ENCODE measurements at regions not wholly inside any gene's neighbourhood (a gene's known extent, or its start where the extent isn't known, plus 50 kb on each side); places are given as distances from the start of the nearest gene placed in this dataset.

DNA sequence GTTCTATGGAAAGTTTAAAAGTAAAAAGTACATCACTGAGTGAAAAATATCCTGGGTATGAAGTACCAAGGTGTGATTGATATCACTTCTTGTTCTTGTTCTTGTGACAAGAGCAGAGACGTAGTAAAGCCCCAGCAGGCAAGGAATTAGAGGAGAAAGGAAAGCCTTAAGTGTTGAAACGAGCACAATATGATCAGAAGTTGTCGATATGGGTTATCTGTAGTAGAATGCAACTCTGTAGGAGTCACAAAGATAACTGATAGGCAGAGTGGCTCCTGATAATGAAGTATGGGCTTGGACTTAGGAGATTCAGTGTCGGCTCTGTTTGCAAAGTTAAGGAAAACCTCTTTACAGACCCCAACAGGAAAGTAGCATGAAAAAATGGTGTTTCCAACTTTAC, 1179.1 kb downstream of the DTWD2 start:
- Histone ChIP-seq H3K27ac (ENCODE audit: low read depth, low read length) (no peak overlapping the region), H3K27me3 (ENCODE audit: control insufficient read depth, insufficient read depth, low read length) (no peaks in the 10 kb centered on the region), H3K4me1 (ENCODE audit: control insufficient read depth, insufficient read depth, low read length) (peaks cover 3% of the 10 kb centered on the region; the same call in 1 of the 2 replicates), H3K9ac (ENCODE audit: low read length) (peak overlapping the region; percentile 39), H3K36me3 (ENCODE audit: control insufficient read depth, insufficient read depth, low read length) (no peaks in the 10 kb centered on the region), H3K9me3 (ENCODE audit: control insufficient read depth, insufficient read depth, low read depth, low read length) (no peaks in the 10 kb centered on the region), H3K4me3 (ENCODE audit: low read depth, low read length) (no peak overlapping the region)

DNA sequence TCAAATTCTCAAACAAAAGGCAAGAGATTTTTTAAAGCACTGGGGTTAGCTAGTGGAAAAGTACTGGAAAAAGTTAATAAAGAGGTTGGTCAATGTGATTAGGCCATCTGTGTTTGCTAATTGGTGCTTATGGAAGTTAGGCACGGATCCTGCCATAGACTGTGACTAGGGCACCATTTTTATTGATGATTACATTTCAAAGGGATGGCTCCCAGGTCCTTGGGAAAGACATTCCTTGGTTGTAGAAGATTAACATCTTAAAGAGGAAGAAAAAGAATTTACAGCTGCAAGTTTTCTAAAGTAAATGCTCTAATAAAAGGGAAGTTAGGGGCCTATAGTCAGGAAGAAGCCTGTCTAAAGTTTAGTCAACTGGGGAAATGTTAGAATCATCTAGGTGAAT, 1183.3 kb downstream of the DTWD2 start:
- peaks cover 3% of the 10 kb centered on the region; the same call in 1 of the 2 replicates for H3K4me1 ChIP-seq (ENCODE audit: control insufficient read depth, insufficient read depth, low read length)
- no peak overlapping the region for H3K27ac ChIP-seq (ENCODE audit: low read depth, low read length)
- no peaks in the 10 kb centered on the region for H3K27me3 ChIP-seq (ENCODE audit: control insufficient read depth, insufficient read depth, low read length)
- no peak overlapping the region for H3K9ac ChIP-seq (ENCODE audit: low read length)
- no peaks in the 10 kb centered on the region for H3K36me3 ChIP-seq (ENCODE audit: control insufficient read depth, insufficient read depth, low read length)
- no peak overlapping the region for H3K4me3 ChIP-seq (ENCODE audit: low read depth, low read length)
- no peaks in the 10 kb centered on the region for H3K9me3 ChIP-seq (ENCODE audit: control insufficient read depth, insufficient read depth, low read depth, low read length)

- Histone ChIP-seq H3K9ac (ENCODE audit: low read length) (no peak overlapping the region), H3K9me3 (ENCODE audit: control insufficient read depth, insufficient read depth, low read depth, low read length) (no peaks in the 10 kb centered on the region), H3K27ac (ENCODE audit: low read depth, low read length) (no peak overlapping the region), H3K27me3 (ENCODE audit: control insufficient read depth, insufficient read depth, low read length) (no peaks in the 10 kb centered on the region), H3K4me1 (ENCODE audit: control insufficient read depth, insufficient read depth, low read length) (peaks cover 3% of the 10 kb centered on the region; the same call in 1 of the 2 replicates), H3K36me3 (ENCODE audit: control insufficient read depth, insufficient read depth, low read length) (no peaks in the 10 kb centered on the region), H3K4me3 (ENCODE audit: low read depth, low read length) (no peak overlapping the region)
Measured at GRCh38 chr5:117803533-117803932, 1184.8 kb downstream of the DTWD2 start.

GRCh38 chr5:117801583-117801982, 1186.8 kb downstream of the DTWD2 start:
- H3K9me3 ChIP-seq (ENCODE audit: control insufficient read depth, insufficient read depth, low read depth, low read length) = no peaks in the 10 kb centered on the region
- H3K36me3 ChIP-seq (ENCODE audit: control insufficient read depth, insufficient read depth, low read length) = no peaks in the 10 kb centered on the region
- H3K27ac ChIP-seq (ENCODE audit: low read depth, low read length) = no peak overlapping the region
- H3K4me3 ChIP-seq (ENCODE audit: low read depth, low read length) = no peak overlapping the region
- peaks cover 3% of the 10 kb centered on the region; the same call in 1 of the 2 replicates for H3K4me1 ChIP-seq (ENCODE audit: control insufficient read depth, insufficient read depth, low read length)
- H3K9ac ChIP-seq (ENCODE audit: low read length) = no peak overlapping the region
- no peaks in the 10 kb centered on the region for H3K27me3 ChIP-seq (ENCODE audit: control insufficient read depth, insufficient read depth, low read length)

DNA sequence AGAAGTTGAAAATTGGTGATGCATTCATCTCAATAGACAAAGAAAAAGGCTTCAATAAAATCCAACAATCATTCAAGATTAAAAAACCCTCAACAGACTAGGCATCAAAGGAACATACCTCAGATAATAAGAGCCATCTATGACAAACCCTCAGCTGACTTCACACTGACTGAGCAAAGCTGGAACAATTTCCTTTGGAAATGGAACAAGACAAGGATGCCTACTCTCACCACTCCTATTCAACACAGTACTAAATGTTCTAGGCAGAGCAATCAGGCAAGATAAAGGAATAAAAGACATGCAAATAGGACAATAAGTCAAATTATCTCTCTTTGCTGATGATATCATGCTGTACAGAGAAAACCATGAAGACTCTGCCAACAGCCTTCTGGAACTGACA, 1188.1 kb downstream of the DTWD2 start:
- H3K4me1 ChIP-seq (ENCODE audit: control insufficient read depth, insufficient read depth, low read length) = peaks cover 2% of the 10 kb centered on the region; the same call in 1 of the 2 replicates
- H3K9me3 ChIP-seq (ENCODE audit: control insufficient read depth, insufficient read depth, low read depth, low read length) = no peaks in the 10 kb centered on the region
- H3K27me3 ChIP-seq (ENCODE audit: control insufficient read depth, insufficient read depth, low read length) = no peaks in the 10 kb centered on the region
- H3K9ac ChIP-seq (ENCODE audit: low read length) = no peak overlapping the region
- no peak overlapping the region for H3K27ac ChIP-seq (ENCODE audit: low read depth, low read length)
- no peaks in the 10 kb centered on the region for H3K36me3 ChIP-seq (ENCODE audit: control insufficient read depth, insufficient read depth, low read length)
- no peak overlapping the region for H3K4me3 ChIP-seq (ENCODE audit: low read depth, low read length)

DNA sequence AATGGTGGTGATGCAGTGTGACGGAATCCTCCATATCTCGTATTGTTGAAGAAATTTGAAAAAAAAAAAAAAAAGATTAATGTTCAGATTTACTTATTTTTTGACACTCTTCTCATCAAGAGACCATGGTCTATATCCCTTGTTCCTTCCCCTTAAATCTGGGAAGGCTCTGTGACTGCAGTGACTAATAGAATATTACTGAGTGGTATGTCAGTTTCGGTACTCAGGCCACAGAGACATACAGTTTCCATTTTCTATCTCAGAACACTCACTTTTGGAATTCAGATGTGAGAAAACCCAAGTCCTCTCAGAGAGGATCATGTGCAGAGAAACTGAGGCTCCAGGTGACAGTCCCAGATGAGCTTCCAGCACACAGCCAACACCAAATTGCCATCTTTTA, 1193.5 kb downstream of the DTWD2 start:
- no peaks in the 10 kb centered on the region for H3K36me3 ChIP-seq (ENCODE audit: control insufficient read depth, insufficient read depth, low read length)
- no peak overlapping the region for H3K9ac ChIP-seq (ENCODE audit: low read length)
- no peaks in the 10 kb centered on the region for H3K4me1 ChIP-seq (ENCODE audit: control insufficient read depth, insufficient read depth, low read length)
- H3K27me3 ChIP-seq (ENCODE audit: control insufficient read depth, insufficient read depth, low read length) = no peaks in the 10 kb centered on the region
- no peaks in the 10 kb centered on the region for H3K9me3 ChIP-seq (ENCODE audit: control insufficient read depth, insufficient read depth, low read depth, low read length)
- H3K4me3 ChIP-seq (ENCODE audit: low read depth, low read length) = no peak overlapping the region
- no peak overlapping the region for H3K27ac ChIP-seq (ENCODE audit: low read depth, low read length)

- H3K27ac ChIP-seq (ENCODE audit: low read depth, low read length) = no peak overlapping the region
- H3K9me3 ChIP-seq (ENCODE audit: control insufficient read depth, insufficient read depth, low read depth, low read length) = no peaks in the 10 kb centered on the region
- H3K4me1 ChIP-seq (ENCODE audit: control insufficient read depth, insufficient read depth, low read length) = no peaks in the 10 kb centered on the region
- H3K9ac ChIP-seq (ENCODE audit: low read length) = no peak overlapping the region
- H3K4me3 ChIP-seq (ENCODE audit: low read depth, low read length) = no peak overlapping the region
- no peaks in the 10 kb centered on the region for H3K36me3 ChIP-seq (ENCODE audit: control insufficient read depth, insufficient read depth, low read length)
- H3K27me3 ChIP-seq (ENCODE audit: control insufficient read depth, insufficient read depth, low read length) = no peaks in the 10 kb centered on the region
Measured at GRCh38 chr5:117793963-117794362, 1194.4 kb downstream of the DTWD2 start.

- no peak overlapping the region for H3K9ac ChIP-seq (ENCODE audit: low read length)
Measured at GRCh38 chr5:117792476-117792875, 1195.9 kb downstream of the DTWD2 start.

DNA sequence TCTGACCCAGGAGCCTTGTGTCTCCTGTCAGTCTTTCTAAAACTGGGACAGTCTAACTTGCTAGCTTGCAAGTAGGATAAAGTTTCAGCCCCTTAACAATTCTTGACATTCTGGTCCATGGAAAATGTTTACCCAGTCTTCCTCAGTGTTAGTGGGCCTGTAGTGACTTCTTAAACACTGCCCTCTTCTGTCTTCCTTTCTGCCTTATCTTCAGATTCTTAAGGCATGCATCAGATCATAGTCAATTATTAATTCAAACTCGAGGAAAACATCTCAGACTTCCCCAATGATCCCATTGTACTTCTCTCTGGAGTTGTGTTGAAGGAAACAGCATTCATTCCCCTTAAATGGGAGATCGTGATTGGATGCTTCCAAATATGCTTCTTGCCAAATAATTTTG, 1199.8 kb downstream of the DTWD2 start:
- Histone ChIP-seq H3K4me3 (ENCODE audit: low read depth, low read length) (no peak overlapping the region), H3K36me3 (ENCODE audit: control insufficient read depth, insufficient read depth, low read length) (no peaks in the 10 kb centered on the region), H3K4me1 (ENCODE audit: control insufficient read depth, insufficient read depth, low read length) (no peaks in the 10 kb centered on the region), H3K9me3 (ENCODE audit: control insufficient read depth, insufficient read depth, low read depth, low read length) (no peaks in the 10 kb centered on the region), H3K27ac (ENCODE audit: low read depth, low read length) (no peak overlapping the region), H3K9ac (ENCODE audit: low read length) (no peak overlapping the region), H3K27me3 (ENCODE audit: control insufficient read depth, insufficient read depth, low read length) (no peaks in the 10 kb centered on the region)

More at GRCh38 chr5:117792476-117792875, 1195.9 kb downstream of the DTWD2 start:
- no peaks in the 10 kb centered on the region for H3K9me3 ChIP-seq (ENCODE audit: control insufficient read depth, insufficient read depth, low read depth, low read length)
- no peak overlapping the region for H3K4me3 ChIP-seq (ENCODE audit: low read depth, low read length)
- no peaks in the 10 kb centered on the region for H3K36me3 ChIP-seq (ENCODE audit: control insufficient read depth, insufficient read depth, low read length)
- H3K4me1 ChIP-seq (ENCODE audit: control insufficient read depth, insufficient read depth, low read length) = no peaks in the 10 kb centered on the region
- H3K27ac ChIP-seq (ENCODE audit: low read depth, low read length) = no peak overlapping the region
- H3K27me3 ChIP-seq (ENCODE audit: control insufficient read depth, insufficient read depth, low read length) = no peaks in the 10 kb centered on the region

DNA sequence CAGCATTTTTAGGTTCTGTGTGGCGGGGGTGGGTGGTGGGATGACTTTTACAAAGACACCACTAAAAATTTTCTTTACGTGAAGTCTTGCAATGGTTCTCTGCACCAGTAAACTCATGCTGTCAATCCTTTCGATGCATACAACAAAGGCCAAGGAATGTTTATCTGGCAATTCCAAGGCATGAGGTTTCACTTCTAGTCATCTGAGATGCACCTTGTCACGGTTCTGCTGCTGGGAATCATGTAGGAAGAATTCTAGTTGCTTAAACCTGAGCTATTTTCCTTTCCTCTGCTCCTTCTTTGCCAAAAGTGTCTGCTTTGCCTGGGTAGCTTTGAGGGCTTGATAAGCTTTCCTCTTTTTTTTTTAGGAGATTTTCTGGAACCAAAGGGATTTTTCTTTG, 1204.5 kb upstream of the SEMA6A start:
- H3K9ac ChIP-seq (ENCODE audit: low read length) = no peak overlapping the region
- H3K4me3 ChIP-seq (ENCODE audit: low read depth, low read length) = no peak overlapping the region
- no peak overlapping the region for H3K27ac ChIP-seq (ENCODE audit: low read depth, low read length)
- no peaks in the 10 kb centered on the region for H3K4me1 ChIP-seq (ENCODE audit: control insufficient read depth, insufficient read depth, low read length)
- no peaks in the 10 kb centered on the region for H3K27me3 ChIP-seq (ENCODE audit: control insufficient read depth, insufficient read depth, low read length)
- no peaks in the 10 kb centered on the region for H3K36me3 ChIP-seq (ENCODE audit: control insufficient read depth, insufficient read depth, low read length)
- H3K9me3 ChIP-seq (ENCODE audit: control insufficient read depth, insufficient read depth, low read depth, low read length) = peaks cover 6% of the 10 kb centered on the region; the same call in 1 of the 2 replicates

DNA sequence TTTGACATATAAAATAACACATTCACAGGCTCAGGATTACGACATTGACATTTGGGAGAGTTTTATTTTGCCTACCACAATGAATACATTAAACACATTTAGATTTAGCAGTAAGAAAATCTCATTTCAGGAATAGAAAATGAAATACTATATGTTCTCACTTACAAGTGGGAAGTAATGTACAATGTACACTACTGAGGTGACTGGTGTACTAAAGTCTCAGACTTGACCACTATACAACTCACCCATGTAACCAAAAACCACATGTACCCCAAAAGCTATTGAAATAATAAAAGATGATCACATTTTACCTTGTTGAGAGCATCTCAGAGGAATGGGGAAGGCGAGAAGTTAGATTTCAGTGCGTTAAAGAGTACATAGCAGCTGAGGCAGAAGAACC, 1202.4 kb upstream of the SEMA6A start:
- no peak overlapping the region for H3K4me3 ChIP-seq (ENCODE audit: low read depth, low read length)

GRCh38 chr5:117769877-117770276, 1195.3 kb upstream of the SEMA6A start:
- Histone ChIP-seq H3K27me3 (ENCODE audit: control insufficient read depth, insufficient read depth, low read length) (no peaks in the 10 kb centered on the region), H3K9me3 (ENCODE audit: control insufficient read depth, insufficient read depth, low read depth, low read length) (peaks cover 4% of the 10 kb centered on the region; the same call in 1 of the 2 replicates), H3K36me3 (ENCODE audit: control insufficient read depth, insufficient read depth, low read length) (no peaks in the 10 kb centered on the region), H3K9ac (ENCODE audit: low read length) (no peak overlapping the region), H3K27ac (ENCODE audit: low read depth, low read length) (no peak overlapping the region), H3K4me1 (ENCODE audit: control insufficient read depth, insufficient read depth, low read length) (no peaks in the 10 kb centered on the region), H3K4me3 (ENCODE audit: low read depth, low read length) (no peak overlapping the region)

More for the DNA sequence above, 1202.4 kb upstream of the SEMA6A start:
- Histone ChIP-seq H3K27ac (ENCODE audit: low read depth, low read length) (no peak overlapping the region), H3K9me3 (ENCODE audit: control insufficient read depth, insufficient read depth, low read depth, low read length) (peaks cover 6% of the 10 kb centered on the region; the same call in 1 of the 2 replicates), H3K9ac (ENCODE audit: low read length) (no peak overlapping the region), H3K27me3 (ENCODE audit: control insufficient read depth, insufficient read depth, low read length) (no peaks in the 10 kb centered on the region), H3K36me3 (ENCODE audit: control insufficient read depth, insufficient read depth, low read length) (no peaks in the 10 kb centered on the region), H3K4me1 (ENCODE audit: control insufficient read depth, insufficient read depth, low read length) (no peaks in the 10 kb centered on the region)
